ENCODE measurements at regions not wholly inside any gene's neighbourhood (a gene's known extent, or its start where the extent isn't known, plus 50 kb on each side); places are given as distances from the start of the nearest gene placed in this dataset.

DNA sequence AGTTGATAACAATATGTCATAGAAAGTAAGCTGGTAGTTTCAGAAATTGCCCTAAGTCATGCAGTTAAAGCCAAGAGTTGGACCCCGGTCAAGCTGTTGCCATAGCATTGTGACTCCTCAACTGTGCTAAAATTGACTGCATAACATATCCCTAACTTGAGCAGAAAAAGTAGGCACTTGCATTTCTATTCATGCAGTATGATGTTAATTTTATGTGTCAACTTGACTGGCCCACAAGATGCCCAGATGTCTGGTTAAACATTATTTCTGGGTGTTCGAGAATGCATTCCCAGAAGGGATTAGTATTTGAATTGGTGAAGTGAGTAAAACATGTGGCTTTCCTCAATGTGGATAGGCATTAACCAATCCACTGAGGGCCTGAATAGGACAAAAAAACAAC, 136.4 kb downstream of the GPR63 start:
- Histone ChIP-seq H2BK20ac (ENCODE audit: low read length) (no peak overlapping the region), H3K56ac (replicated peaks; ENCODE audit: insufficient read length, low read depth, low read length) (no peak overlapping the region), H3K4me1 (replicated peaks in 1 of 4; ENCODE audit: control insufficient read depth in 3 of 4, insufficient read depth in 4 of 4, low read length in 3 of 4) (no peaks in the 10 kb centered on the region), H3K79me1 (ENCODE audit: low read depth, low read length) (no peaks in the 10 kb centered on the region), H2AFZ (ENCODE audit: low read length) (no peak overlapping the region), H4K8ac (ENCODE audit: extremely low read depth, insufficient read depth, low read length) (no peak overlapping the region), H2BK12ac (ENCODE audit: low read depth, low read length) (no peak overlapping the region), H4K91ac (replicated peaks; ENCODE audit: insufficient read length, low read length) (no peak overlapping the region), H3K4me3 (ENCODE audit: extremely low read depth in 1 of 4, insufficient read depth in 2 of 4, low read depth in 3 of 4, low read length in 4 of 4) (no peak overlapping the region), H3K79me2 (ENCODE audit: control insufficient read depth in 1 of 2, insufficient read depth in 2 of 2, low read length in 2 of 2) (no peaks in the 10 kb centered on the region), H3K27ac (ENCODE audit: low read depth, low read length) (no peak overlapping the region), H3K23me2 (ENCODE audit: low read depth, low read length) (no peaks in the 10 kb centered on the region), H2AK5ac (ENCODE audit: low read depth, low read length) (no peak overlapping the region), H2BK120ac (replicated peaks; ENCODE audit: low read depth, low read length) (no peak overlapping the region), H3K27me3 (replicated peaks in 1 of 4; ENCODE audit: control insufficient read depth in 3 of 4, extremely low read depth in 1 of 4, insufficient read depth in 3 of 4, low read length in 3 of 4) (no peaks in the 10 kb centered on the region), H2BK5ac (ENCODE audit: low read depth, low read length) (no peak overlapping the region), H4K5ac (ENCODE audit: insufficient read length, low read depth, low read length) (no peak overlapping the region), H3K14ac (ENCODE audit: insufficient read length) (no peak overlapping the region), H2BK15ac (ENCODE audit: low read length) (no peak overlapping the region), H3K23ac (ENCODE audit: insufficient read length) (no peak overlapping the region), H3K18ac (ENCODE audit: extremely low read depth, low read length) (no peak overlapping the region), H3K4me2 (ENCODE audit: insufficient read depth in 1 of 2, low read depth in 2 of 2, low read length in 2 of 2) (no peak overlapping the region), H3K4ac (replicated peaks; ENCODE audit: insufficient read length, low read depth, low read length) (no peak overlapping the region), H3K9me3 (ENCODE audit: insufficient read depth in 2 of 2, low read depth in 1 of 2, low read length in 1 of 2) (no peaks in the 10 kb centered on the region), H4K20me1 (replicated peaks in 1 of 2; ENCODE audit: control insufficient read depth in 1 of 2, insufficient read depth in 2 of 2, low read length in 2 of 2) (no peaks in the 10 kb centered on the region), H3K9ac (replicated peaks in 1 of 4; ENCODE audit: extremely low read depth in 1 of 4, low read depth in 3 of 4, low read length in 3 of 4) (no peak overlapping the region), H3K36me3 (ENCODE audit: control insufficient read depth in 2 of 4, insufficient read depth in 4 of 4, low read length in 3 of 4) (no peaks in the 10 kb centered on the region)
- TF ChIP-seq CTBP2 (IDR thresholded peaks at IDR 0.05; ENCODE audit: borderline replicate concordance, insufficient read depth, insufficient read length, low read length) (no peak), SIRT6 (IDR thresholded peaks at IDR 0.05; ENCODE audit: low read length) (no peak), BACH1 (IDR thresholded peaks at IDR 0.05; ENCODE audit: low read length) (no peak), JUND (IDR thresholded peaks at IDR 0.05; ENCODE audit: low read length) (no peak), SP4 (IDR thresholded peaks at IDR 0.05; ENCODE audit: low read length) (no peak), SAP30 (IDR thresholded peaks at IDR 0.05; ENCODE audit: insufficient read depth, insufficient replicate concordance, low read length) (no peak), CBX8 (IDR thresholded peaks at IDR 0.05; ENCODE audit: borderline replicate concordance, low read depth, low read length) (no peak), HDAC6 (IDR thresholded peaks at IDR 0.05; ENCODE audit: low read depth, low read length) (no peak), MAFK (IDR thresholded peaks at IDR 0.05; ENCODE audit: low read depth, low read length) (no peak), TEAD4 (IDR thresholded peaks at IDR 0.05; ENCODE audit: low read depth, low read length) (no peak), TAF1 (IDR thresholded peaks at IDR 0.05; ENCODE audit: low read depth, low read length) (no peak)
- TF ChIP-seq, protein P1, sequence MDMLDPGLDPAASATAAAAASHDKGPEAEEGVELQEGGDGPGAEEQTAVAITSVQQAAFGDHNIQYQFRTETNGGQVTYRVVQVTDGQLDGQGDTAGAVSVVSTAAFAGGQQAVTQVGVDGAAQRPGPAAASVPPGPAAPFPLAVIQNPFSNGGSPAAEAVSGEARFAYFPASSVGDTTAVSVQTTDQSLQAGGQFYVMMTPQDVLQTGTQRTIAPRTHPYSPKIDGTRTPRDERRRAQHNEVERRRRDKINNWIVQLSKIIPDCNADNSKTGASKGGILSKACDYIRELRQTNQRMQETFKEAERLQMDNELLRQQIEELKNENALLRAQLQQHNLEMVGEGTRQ (IDR thresholded peaks at IDR 0.05; ENCODE audit: low read length), result no peak
- FAIRE-seq, result no peak
- DNase-seq (ENCODE audit: low read depth in 1 of 2, low spot score in 2 of 2), result no peak
- ChIA-PET POLR2A (ENCODE audit: partially characterized antibody) (no interaction called here), CTCF (ENCODE audit: partially characterized antibody) (no interaction called here)
- 94% methylated on average over 2 of the region's 2 CpGs; no CpG with 5 or more reads in 1 of the 2 experiments for WGBS, 2 experiments (ENCODE audit: extremely low coverage in 1 of 2, insufficient coverage in 1 of 2, insufficient read length in 1 of 2, insufficient replicate concordance in 2 of 2, low coverage in 1 of 2, low lambda C conversion rate in 2 of 2, missing lambda C conversion rate in 1 of 2)
